Activated naive CD8-positive, alpha-beta T cell treated with anti-CD3 and anti-CD28 coated beads, Interleukin-2, amount 50 U/mL, for 24 hours (primary cell): ENCODE measurements at regions not wholly inside any gene's neighbourhood (a gene's known extent, or its start where the extent isn't known, plus 50 kb on each side); places are given as distances from the start of the nearest gene placed in this dataset.

Source experiments
- ATAC-seq: fragments of 150-1000 bp; cut with Tn5 transposase; one replicate; pipeline ENCODE4 v1.10.0; 2021
- DNase-seq: peaks from one replicate; pipeline ENCODE4 v3.0.0; 2021
- H3K27ac Mint-ChIP-seq: one replicate; pipeline ENCODE4 v1.8.0; 2021; ENCODE audit warnings: mild to moderate bottlenecking, mixed read lengths
- H3K27me3 Mint-ChIP-seq: one replicate; pipeline ENCODE4 v1.8.0; 2021; ENCODE audit warnings: mixed read lengths
- H3K36me3 Mint-ChIP-seq: one replicate; pipeline ENCODE4 v1.8.0; 2021; ENCODE audit warnings: low read depth, mixed read lengths
- H3K4me1 Mint-ChIP-seq: one replicate; pipeline ENCODE4 v1.8.0; 2021; ENCODE audit warnings: mixed read lengths
- H3K4me3 Mint-ChIP-seq: one replicate; pipeline ENCODE4 v1.8.0; 2021; ENCODE audit warnings: mild to moderate bottlenecking, moderate library complexity, mixed read lengths
- H3K9me3 Mint-ChIP-seq: one replicate; pipeline ENCODE4 v1.8.0; 2021; ENCODE audit warnings: mixed read lengths

DNA sequence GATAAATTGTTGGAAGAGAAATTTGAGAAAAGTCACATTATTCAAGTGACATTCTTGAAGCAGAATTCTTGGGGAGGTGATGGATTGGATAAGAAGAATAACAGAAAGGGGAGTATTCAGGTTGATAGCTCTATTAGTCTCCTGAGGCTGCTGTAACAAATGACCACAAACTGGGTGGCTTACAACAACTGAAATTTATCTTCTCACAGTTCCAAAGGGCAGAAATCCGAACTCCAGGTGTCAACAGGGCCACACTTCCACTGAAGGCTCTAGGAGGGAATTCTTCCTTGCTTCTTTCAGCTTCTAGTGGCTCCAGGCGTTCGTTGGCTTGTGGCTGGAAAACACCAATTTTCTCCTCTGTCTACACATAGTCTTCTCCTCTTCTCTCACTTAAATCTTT, 99.8 kb downstream of the TES start:
- H3K9me3 Mint-ChIP-seq: no peaks in the 10 kb centered on the region
- no peaks in the 10 kb centered on the region for H3K36me3 Mint-ChIP-seq
- DNase-seq: no peak
- H3K4me1 Mint-ChIP-seq: no peaks in the 10 kb centered on the region
- H3K4me3 Mint-ChIP-seq: no peak overlapping the region
- ATAC-seq: no peak
- H3K27ac Mint-ChIP-seq: no peak overlapping the region
- H3K27me3 Mint-ChIP-seq: peaks cover 13% of the 10 kb centered on the region

GRCh38 chr7:116311259-116311658, 100.9 kb downstream of the TES start:
- Mint-ChIP-seq H3K27me3 (peaks cover 6% of the 10 kb centered on the region), H3K4me3 (no peak overlapping the region), H3K36me3 (no peaks in the 10 kb centered on the region), H3K27ac (no peak overlapping the region), H3K9me3 (no peaks in the 10 kb centered on the region), H3K4me1 (peaks cover 3% of the 10 kb centered on the region)
- no peak for ATAC-seq
- DNase-seq: no peak

DNA sequence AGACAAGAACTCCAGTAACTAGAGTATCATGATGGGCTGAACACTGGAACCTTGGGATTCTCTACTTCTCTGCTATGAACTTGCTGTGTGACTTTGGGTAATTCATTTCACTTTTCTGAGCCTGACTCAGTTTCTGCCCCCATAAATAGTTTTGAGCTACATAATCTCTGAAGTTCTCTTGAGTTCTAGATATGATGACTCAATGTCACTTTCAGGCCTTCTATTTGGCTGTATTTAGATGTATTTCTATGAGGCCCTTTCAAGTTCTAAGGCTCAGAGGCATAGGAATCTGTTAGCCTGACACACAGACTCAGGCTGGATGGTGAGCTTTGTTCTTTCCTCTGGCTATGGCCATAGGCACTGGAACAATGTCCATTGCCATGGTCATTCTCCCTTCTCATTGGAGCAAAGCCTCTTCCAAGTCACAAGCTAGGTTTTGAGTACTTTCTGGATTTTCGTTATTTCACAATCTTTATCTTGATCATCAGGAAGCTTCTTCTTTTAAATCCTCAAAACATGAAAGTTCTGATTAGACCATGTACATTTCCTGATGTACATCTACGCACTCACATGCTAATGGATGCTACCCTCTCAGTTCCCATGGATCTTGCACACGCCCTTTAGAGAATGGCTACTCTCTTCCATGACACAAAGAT, 101.6 kb downstream of the TES start:
- H3K4me3 Mint-ChIP-seq: no peak overlapping the region
- no peak overlapping the region for H3K27ac Mint-ChIP-seq
- peaks cover 10% of the 10 kb centered on the region for H3K4me1 Mint-ChIP-seq
- H3K36me3 Mint-ChIP-seq: no peaks in the 10 kb centered on the region
- DNase-seq (no peak), ATAC-seq (no peak)
- peaks cover 6% of the 10 kb centered on the region for H3K27me3 Mint-ChIP-seq
- H3K9me3 Mint-ChIP-seq: no peaks in the 10 kb centered on the region

- Mint-ChIP-seq H3K4me3 (no peak overlapping the region), H3K27ac (no peak overlapping the region), H3K36me3 (no peaks in the 10 kb centered on the region), H3K4me1 (peaks cover 13% of the 10 kb centered on the region), H3K9me3 (no peaks in the 10 kb centered on the region), H3K27me3 (peaks cover 17% of the 10 kb centered on the region)
- ATAC-seq: no peak
- no peak for DNase-seq
Measured at GRCh38 chr7:116315293-116315692, 105.0 kb downstream of the TES start.

DNA sequence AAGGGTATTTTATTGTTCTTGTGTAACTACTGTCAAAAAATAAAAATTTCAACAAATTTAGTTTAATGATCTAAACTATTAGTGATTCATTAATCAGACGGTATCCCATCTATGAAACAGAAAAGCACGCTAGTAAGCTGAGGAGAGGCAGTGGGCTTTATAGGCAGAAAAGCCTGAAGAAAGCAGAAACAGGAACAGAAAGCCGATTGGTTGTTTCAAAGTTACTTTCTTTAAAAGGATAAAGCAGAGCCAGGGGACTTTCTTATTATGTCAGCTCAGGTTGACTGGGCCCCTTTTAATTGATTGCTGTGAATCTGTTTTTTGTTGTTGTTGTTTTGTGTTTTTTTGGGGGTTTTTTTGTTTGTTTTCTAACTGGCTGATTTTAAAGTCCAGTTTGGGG, 105.5 kb downstream of the TES start:
- no peak for DNase-seq
- Mint-ChIP-seq H3K36me3 (no peaks in the 10 kb centered on the region), H3K27ac (peak overlapping the region; percentile 78)

GRCh38 chr7:116316838-116317628, 106.7 kb downstream of the TES start:
- peak; percentile 94 for ATAC-seq
- peaks cover 17% of the 10 kb centered on the region for H3K27me3 Mint-ChIP-seq
- H3K4me1 Mint-ChIP-seq: peaks cover 13% of the 10 kb centered on the region
- H3K4me3 Mint-ChIP-seq: peak overlapping the region; percentile 22
- H3K27ac Mint-ChIP-seq: peak overlapping the region; percentile 78
- peak; percentile 28 for DNase-seq
- no peaks in the 10 kb centered on the region for H3K36me3 Mint-ChIP-seq
- no peaks in the 10 kb centered on the region for H3K9me3 Mint-ChIP-seq

More for the DNA sequence above, 105.5 kb downstream of the TES start:
- H3K9me3 Mint-ChIP-seq: no peaks in the 10 kb centered on the region
- peaks cover 17% of the 10 kb centered on the region for H3K27me3 Mint-ChIP-seq
- H3K4me1 Mint-ChIP-seq: peaks cover 13% of the 10 kb centered on the region
- no peak overlapping the region for H3K4me3 Mint-ChIP-seq
- no peak for ATAC-seq

DNA sequence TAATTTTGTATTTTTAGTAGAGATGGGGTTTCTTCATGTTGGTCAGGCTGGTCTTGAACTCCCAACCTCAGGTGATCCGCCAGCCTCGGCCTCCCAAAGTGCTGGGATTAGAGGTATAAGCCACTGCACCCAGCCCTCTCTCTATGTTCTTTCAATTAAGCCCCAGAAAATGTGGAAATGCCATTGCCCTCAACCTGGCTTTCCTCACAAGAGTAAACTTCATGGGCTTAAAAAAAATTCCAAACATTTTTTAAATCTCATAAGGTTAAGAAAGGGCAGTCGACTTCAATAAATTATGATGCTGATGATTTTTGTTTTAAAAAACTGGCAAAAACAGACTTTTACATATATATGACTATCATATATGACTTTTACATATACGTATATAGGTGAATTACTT, 107.6 kb downstream of the TES start:
- DNase-seq: no peak
- ATAC-seq: no peak
- no peaks in the 10 kb centered on the region for H3K9me3 Mint-ChIP-seq
- H3K4me1 Mint-ChIP-seq: peaks cover 15% of the 10 kb centered on the region
- peaks cover 17% of the 10 kb centered on the region for H3K27me3 Mint-ChIP-seq
- H3K27ac Mint-ChIP-seq: no peak overlapping the region
- H3K36me3 Mint-ChIP-seq: no peaks in the 10 kb centered on the region
- H3K4me3 Mint-ChIP-seq: no peak overlapping the region

DNA sequence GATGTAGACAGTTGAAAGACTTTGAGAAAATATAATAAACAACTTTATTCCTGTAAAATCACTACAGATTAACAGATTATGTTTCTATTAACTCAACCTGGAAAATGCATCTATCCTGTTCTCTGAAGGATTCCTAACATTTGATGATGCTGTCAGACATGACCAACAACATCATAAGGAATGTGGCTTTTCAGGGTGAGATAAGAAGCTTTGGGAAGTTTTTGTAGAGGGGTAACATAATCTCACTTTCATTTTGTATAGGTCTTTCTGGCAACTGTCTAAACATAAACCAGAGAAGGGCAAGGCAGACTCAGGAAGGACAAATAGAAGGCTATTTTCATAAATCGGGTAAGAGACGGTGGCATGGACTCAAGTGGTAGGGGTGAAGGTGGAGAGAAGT, 112.2 kb downstream of the TES start:
- ATAC-seq (no peak), DNase-seq (no peak)
- no peak overlapping the region for H3K27ac Mint-ChIP-seq
- peaks cover 11% of the 10 kb centered on the region for H3K27me3 Mint-ChIP-seq
- H3K36me3 Mint-ChIP-seq: no peaks in the 10 kb centered on the region
- H3K9me3 Mint-ChIP-seq: no peaks in the 10 kb centered on the region
- no peak overlapping the region for H3K4me3 Mint-ChIP-seq
- peaks cover 2% of the 10 kb centered on the region for H3K4me1 Mint-ChIP-seq

DNA sequence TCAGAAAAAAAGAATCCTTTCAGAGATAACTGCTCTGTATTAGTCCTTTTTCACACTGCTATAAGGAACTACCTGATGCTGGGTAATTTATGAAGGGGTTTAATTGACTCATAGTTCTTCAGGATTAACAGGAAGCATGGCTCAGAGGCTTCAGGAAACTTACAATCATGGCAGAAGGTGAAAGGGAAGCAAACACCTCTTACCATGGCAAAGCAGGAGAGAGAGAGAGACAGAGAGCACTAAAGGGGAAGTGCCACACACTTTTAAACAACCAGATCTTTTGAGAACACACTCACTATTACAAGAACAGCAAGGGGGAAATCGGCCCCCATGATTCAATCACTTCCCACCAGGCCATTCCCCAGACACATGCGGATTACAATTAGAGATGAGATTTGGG, 114.2 kb downstream of the TES start:
- Mint-ChIP-seq H3K27ac (no peak overlapping the region), H3K4me1 (peaks cover 2% of the 10 kb centered on the region), H3K36me3 (no peaks in the 10 kb centered on the region), H3K4me3 (no peak overlapping the region), H3K27me3 (peaks cover 7% of the 10 kb centered on the region), H3K9me3 (no peaks in the 10 kb centered on the region)
- DNase-seq: no peak
- no peak for ATAC-seq

DNA sequence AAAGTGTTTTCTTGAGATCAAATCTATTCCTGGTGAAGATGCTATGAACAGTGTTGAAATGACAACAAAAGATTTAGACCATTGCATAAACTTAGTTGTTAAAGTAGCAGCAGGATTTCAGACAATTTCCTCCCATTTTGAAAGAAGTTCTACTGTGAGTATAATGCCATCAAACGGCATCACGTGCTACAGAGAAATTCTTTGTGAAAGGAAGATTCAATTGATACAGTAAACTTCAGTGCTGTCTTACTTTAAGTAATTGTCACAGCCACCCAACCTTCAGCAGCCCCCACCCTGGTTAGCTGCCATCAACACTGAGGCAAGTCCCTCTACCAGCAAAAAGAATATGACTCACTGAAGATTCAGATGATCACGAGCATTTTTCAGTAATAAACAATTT, 115.2 kb downstream of the TES start:
- H3K4me1 Mint-ChIP-seq: peaks cover 2% of the 10 kb centered on the region
- ATAC-seq: no peak
- peaks cover 5% of the 10 kb centered on the region for H3K27me3 Mint-ChIP-seq

DNA sequence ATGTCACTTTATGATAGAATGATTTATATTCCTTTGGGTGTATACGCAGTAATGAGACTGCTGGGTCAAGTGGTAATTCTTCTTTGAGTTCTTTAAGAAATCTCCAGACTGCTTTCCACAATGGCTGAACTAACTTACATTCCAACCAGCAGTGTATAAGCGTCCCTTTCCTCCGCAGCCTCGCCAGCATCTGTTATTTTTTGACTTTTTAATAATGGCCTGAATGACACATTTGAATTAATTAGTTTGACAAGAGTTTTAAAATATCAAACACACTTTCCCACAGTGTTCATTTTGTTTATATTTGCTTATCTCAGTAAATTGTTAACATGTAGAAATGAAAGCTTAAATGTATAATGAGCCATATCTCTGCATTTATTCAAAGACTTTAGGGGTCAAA, 116.8 kb downstream of the TES start:
- no peak overlapping the region for H3K4me3 Mint-ChIP-seq
- no peak for ATAC-seq
- DNase-seq: no peak
- peaks cover 6% of the 10 kb centered on the region for H3K27me3 Mint-ChIP-seq
- peaks cover 2% of the 10 kb centered on the region for H3K4me1 Mint-ChIP-seq
- H3K27ac Mint-ChIP-seq: no peak overlapping the region
- H3K9me3 Mint-ChIP-seq: no peaks in the 10 kb centered on the region
- H3K36me3 Mint-ChIP-seq: no peaks in the 10 kb centered on the region

More for the DNA sequence above, 115.2 kb downstream of the TES start:
- no peak overlapping the region for H3K4me3 Mint-ChIP-seq
- H3K36me3 Mint-ChIP-seq: no peaks in the 10 kb centered on the region
- no peak overlapping the region for H3K27ac Mint-ChIP-seq
- DNase-seq: no peak
- H3K9me3 Mint-ChIP-seq: no peaks in the 10 kb centered on the region

- DNase-seq (no peak), ATAC-seq (no peak)
- Mint-ChIP-seq H3K36me3 (no peaks in the 10 kb centered on the region), H3K27ac (no peak overlapping the region), H3K4me3 (no peak overlapping the region), H3K27me3 (peaks cover 6% of the 10 kb centered on the region), H3K4me1 (no peaks in the 10 kb centered on the region), H3K9me3 (no peaks in the 10 kb centered on the region)
Measured at GRCh38 chr7:116327752-116328151, 117.4 kb downstream of the TES start.

DNA sequence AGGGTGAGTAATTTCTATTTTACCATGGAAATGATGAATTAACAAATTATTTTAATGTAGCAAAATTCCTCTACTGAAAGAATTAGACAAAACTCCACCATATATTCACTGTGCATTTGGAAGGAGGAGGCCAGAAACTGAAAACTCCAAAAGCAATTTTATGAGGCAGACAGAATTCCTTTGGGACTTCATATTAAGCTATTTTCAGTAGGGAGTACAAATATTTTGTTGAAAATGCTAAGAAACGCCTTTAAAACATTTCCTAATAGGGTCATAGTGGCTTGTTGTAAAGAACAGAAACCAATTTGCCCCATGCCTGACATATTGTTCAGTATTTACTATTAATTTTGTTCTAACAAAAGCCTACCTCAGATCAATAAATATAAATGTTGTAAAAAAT, 117.8 kb downstream of the TES start:
- Mint-ChIP-seq H3K27me3 (peaks cover 6% of the 10 kb centered on the region), H3K27ac (no peak overlapping the region), H3K4me1 (no peaks in the 10 kb centered on the region), H3K9me3 (no peaks in the 10 kb centered on the region), H3K4me3 (no peak overlapping the region), H3K36me3 (no peaks in the 10 kb centered on the region)
- no peak for ATAC-seq
- DNase-seq: no peak

GRCh38 chr7:116329686-116330503, 119.6 kb downstream of the TES start:
- no peak overlapping the region for H3K27ac Mint-ChIP-seq
- ATAC-seq: no peak
- H3K27me3 Mint-ChIP-seq: peaks cover 6% of the 10 kb centered on the region
- DNase-seq: no peak
- H3K4me3 Mint-ChIP-seq: no peak overlapping the region
- no peaks in the 10 kb centered on the region for H3K36me3 Mint-ChIP-seq
- no peaks in the 10 kb centered on the region for H3K9me3 Mint-ChIP-seq
- no peaks in the 10 kb centered on the region for H3K4me1 Mint-ChIP-seq

GRCh38 chr7:116331020-116331419, 120.7 kb downstream of the TES start:
- H3K4me1 Mint-ChIP-seq: no peaks in the 10 kb centered on the region

More at GRCh38 chr7:116331020-116331419, 120.7 kb downstream of the TES start:
- H3K4me3 Mint-ChIP-seq: no peak overlapping the region
- no peaks in the 10 kb centered on the region for H3K9me3 Mint-ChIP-seq
- ATAC-seq (no peak), DNase-seq (no peak)
- H3K27ac Mint-ChIP-seq: no peak overlapping the region
- H3K27me3 Mint-ChIP-seq: peaks cover 3% of the 10 kb centered on the region
- H3K36me3 Mint-ChIP-seq: no peaks in the 10 kb centered on the region
